ENCODE measurements at regions not wholly inside any gene's neighbourhood (a gene's known extent, or its start where the extent isn't known, plus 50 kb on each side); places are given as distances from the start of the nearest gene placed in this dataset.
"Not testable (repeated sequence)": the region's sequence is repeated elsewhere in the genome, so short reads cannot be mapped to it uniquely, and the experiment has no call there.

DNA sequence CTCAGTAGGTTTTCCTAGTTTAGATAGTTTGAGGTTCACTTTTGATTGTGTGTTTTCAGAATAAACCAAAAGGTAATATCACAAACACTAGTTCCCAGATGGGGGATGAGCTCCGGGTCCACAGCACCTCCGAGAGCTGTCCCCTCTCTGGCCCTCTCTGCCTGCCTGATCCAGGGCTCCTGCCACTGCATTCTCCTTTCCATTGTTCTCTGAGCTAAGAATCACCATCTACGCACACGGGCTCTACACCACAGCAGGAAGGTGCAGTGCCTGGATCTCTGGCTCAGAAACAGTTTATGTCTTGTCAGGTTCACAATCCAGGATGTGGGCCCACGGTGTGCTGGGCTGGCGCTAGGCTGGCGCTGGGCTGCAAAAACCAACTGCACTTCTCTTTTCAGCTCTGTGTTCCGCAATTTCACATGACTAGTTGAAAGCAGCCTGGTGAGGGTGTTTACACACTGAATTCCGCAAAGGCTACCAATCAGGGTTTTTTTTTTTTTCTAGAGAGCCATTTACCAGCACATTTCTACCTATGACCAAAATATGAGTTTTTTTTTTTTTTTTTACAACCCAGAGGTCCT lies 167.5 kb downstream of the SOD2 start:
- POLR2A ChIA-PET, result no interaction called here
- CTCF ChIA-PET, result no interaction called here
- DNase-seq (ENCODE audit: low read depth, low spot score), result no peak
- TF ChIP-seq, protein P1, sequence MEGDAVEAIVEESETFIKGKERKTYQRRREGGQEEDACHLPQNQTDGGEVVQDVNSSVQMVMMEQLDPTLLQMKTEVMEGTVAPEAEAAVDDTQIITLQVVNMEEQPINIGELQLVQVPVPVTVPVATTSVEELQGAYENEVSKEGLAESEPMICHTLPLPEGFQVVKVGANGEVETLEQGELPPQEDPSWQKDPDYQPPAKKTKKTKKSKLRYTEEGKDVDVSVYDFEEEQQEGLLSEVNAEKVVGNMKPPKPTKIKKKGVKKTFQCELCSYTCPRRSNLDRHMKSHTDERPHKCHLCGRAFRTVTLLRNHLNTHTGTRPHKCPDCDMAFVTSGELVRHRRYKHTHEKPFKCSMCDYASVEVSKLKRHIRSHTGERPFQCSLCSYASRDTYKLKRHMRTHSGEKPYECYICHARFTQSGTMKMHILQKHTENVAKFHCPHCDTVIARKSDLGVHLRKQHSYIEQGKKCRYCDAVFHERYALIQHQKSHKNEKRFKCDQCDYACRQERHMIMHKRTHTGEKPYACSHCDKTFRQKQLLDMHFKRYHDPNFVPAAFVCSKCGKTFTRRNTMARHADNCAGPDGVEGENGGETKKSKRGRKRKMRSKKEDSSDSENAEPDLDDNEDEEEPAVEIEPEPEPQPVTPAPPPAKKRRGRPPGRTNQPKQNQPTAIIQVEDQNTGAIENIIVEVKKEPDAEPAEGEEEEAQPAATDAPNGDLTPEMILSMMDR (IDR thresholded peaks at IDR 0.05; ENCODE audit: insufficient read depth, low read length, missing control alignments), result no peak
- H3K4me3 ChIP-seq (ENCODE audit: low read depth, low read length), result no peak overlapping the region

DNA sequence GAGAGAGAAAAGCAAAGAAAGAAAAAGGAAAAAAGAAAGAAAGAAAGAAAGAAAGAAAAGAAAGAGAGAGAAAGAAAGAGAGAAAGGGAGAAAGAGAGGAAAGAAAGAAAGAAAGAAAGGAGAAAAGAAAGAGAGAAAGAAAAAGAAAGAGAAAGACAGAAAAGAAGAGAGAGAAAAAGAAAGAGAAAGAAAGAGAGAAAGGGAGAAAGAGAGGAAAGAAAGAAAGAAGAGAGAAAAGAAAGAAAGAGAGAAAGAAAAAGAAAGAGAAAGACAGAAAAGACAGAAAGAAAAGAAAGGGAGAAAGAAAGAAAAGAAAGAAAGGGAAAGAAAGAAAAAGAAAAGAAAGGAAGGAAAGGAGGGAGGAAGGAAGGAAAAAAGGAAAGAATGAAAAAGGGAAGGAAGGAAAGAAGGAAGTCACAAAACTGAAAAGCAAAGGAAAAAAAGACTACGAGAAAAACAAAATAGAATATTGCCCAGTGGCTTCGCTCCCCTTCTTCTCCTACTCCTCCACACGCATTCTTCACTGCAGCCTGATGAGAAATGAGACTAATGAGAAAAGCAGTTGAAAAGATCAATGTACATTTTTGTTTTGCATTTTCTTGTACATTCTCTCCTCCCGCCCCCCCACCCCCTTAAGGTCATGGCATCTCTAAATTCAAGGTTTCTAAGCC lies 170.0 kb downstream of the SOD2 start:
- no peak for DNase-seq (ENCODE audit: low read depth, low spot score)
- TF ChIP-seq, protein P1 (IDR thresholded peaks at IDR 0.05; ENCODE audit: insufficient read depth, low read length, missing control alignments), result no peak
- POLR2A ChIA-PET, result no interaction called here
- CTCF ChIA-PET, result no interaction called here
- H3K4me3 ChIP-seq (ENCODE audit: low read depth, low read length), result no peak overlapping the region

DNA sequence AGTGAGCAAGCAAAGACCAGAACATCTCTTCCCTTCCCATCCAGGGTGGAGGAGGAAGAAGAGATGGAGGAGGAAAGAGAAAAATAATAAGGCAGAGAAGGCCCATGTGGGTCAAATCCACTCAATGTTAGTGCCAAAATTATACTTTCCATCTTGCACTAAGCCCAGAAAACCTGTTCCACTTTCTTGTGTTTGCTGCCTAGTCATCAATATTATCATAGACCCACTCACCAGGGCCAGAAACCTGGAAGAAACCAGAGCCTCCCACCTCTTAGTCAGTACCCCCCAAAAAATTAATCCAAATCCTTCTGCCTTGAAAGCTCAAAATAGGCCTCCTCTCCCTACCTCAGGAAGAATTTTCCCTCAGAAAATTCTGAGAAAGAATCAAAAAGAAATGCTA lies 171.1 kb downstream of the SOD2 start:
- ChIA-PET CTCF (no interaction called here), POLR2A (no interaction called here)
- TF ChIP-seq, protein P1 (IDR thresholded peaks at IDR 0.05; ENCODE audit: insufficient read depth, low read length, missing control alignments), result no peak
- H3K4me3 ChIP-seq (ENCODE audit: low read depth, low read length), result no peak overlapping the region
- no peak for DNase-seq (ENCODE audit: low read depth, low spot score)

DNA sequence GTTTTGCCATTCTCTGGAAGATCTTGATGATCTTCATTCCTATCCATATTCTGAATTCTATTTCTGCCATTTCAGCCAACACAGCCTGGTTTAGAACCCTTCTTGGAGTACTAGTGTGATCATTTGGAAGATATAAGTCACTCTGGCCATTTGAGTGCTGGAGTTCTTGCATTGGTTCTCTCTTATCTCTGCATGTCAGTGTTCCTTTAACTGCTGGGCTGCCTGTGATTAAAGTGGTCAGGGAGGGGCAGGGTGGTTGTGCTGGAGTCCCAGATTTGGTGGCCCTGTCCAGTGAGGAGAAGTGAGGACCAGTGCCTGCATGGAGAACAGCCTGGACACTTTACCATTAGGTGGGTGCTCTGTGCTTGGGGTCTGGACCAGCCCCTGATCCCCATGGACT lies 173.0 kb downstream of the SOD2 start:
- ChIA-PET POLR2A (no interaction called here), CTCF (no interaction called here)
- TF ChIP-seq, protein P1 (IDR thresholded peaks at IDR 0.05; ENCODE audit: insufficient read depth, low read length, missing control alignments), result no peak
- DNase-seq (ENCODE audit: low read depth, low spot score), result no peak
- no peak overlapping the region for H3K4me3 ChIP-seq (ENCODE audit: low read depth, low read length)

DNA sequence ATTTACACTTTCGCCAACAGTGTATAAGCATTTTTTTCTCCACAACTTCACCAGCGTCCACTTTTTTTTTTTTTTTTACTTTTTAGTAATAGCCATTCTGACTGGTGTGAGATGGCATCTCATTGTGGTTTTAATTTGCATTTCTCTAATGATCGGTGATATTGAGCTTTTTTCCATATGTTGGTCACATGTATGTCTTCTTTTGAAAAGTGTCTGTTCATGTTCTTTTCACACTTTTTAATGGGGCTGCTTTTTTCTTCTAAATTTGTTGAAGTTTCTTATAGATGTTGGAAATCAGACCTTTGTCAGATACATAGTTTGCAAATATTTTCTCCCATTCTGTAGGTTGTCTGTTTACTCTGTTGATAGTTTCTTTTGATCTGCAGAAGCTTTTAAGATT lies 177.2 kb downstream of the SOD2 start:
- H3K4me3 ChIP-seq (ENCODE audit: low read depth, low read length); DNase-seq (ENCODE audit: low read depth, low spot score); CTCF ChIA-PET; POLR2A ChIA-PET: not testable (repeated sequence)

DNA sequence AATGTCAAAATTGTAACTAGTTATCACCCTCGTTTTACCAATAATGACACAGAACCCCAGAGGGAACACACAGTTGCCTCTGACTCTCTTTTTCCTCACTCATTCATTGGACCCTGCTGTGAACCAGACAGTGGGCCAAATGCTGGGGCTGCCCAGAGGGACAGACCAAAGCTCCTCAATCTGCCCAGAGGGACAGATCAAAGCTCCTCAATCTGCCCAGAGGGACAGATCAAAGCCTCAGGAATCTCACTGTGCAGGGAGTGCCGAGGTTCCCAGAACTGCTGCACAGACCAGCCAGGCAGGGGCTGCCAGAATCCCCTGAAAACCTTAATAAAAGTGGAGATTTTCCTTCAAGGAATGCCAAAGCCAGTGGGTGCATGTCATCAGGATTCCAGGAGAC lies 179.1 kb downstream of the SOD2 start:
- no peak overlapping the region for H3K4me3 ChIP-seq (ENCODE audit: low read depth, low read length)
- TF ChIP-seq, protein P1 (IDR thresholded peaks at IDR 0.05; ENCODE audit: insufficient read depth, low read length, missing control alignments), result no peak
- DNase-seq (ENCODE audit: low read depth, low spot score), result no peak
- ChIA-PET CTCF (interaction anchor here (1.0 kb wide), 1 partner anchor 340 kb away, joined by 3 read pairs; no protein-coding TSS in a partner anchor), POLR2A (no interaction called here)
